ENCODE measurements at regions not wholly inside any gene's neighbourhood (a gene's known extent, or its start where the extent isn't known, plus 50 kb on each side); places are given as distances from the start of the nearest gene placed in this dataset.
"Not testable (repeated sequence)": the region's sequence is repeated elsewhere in the genome, so short reads cannot be mapped to it uniquely, and the experiment has no call there.

- not testable (repeated sequence) for DNase-seq (ENCODE audit: low read depth)
These were observed 65.9 kb upstream of the METTL9 start for GRCh38 chr16:21533474-21533873.

GRCh38 chr16:21534561-21534960 lies 64.8 kb upstream of the METTL9 start:
- not testable (repeated sequence) for DNase-seq (ENCODE audit: low read depth)

- DNase-seq (ENCODE audit: low read depth) = not testable (repeated sequence)
These were observed 64.2 kb upstream of the METTL9 start for GRCh38 chr16:21535201-21535600.

GRCh38 chr16:21536740-21537139 lies 62.6 kb upstream of the METTL9 start:
- not testable (repeated sequence) for DNase-seq (ENCODE audit: low read depth)

GRCh38 chr16:21537598-21537997 lies 61.8 kb upstream of the METTL9 start:
- not testable (repeated sequence) for DNase-seq (ENCODE audit: low read depth)

- DNase-seq (ENCODE audit: low read depth) = not testable (repeated sequence)
These were observed 60.2 kb upstream of the METTL9 start for GRCh38 chr16:21539107-21539618.

- DNase-seq (ENCODE audit: low read depth) = peak; percentile 44
These were observed 58.5 kb upstream of the METTL9 start for GRCh38 chr16:21540770-21541433.

- not testable (repeated sequence) for DNase-seq (ENCODE audit: low read depth)
These were observed 57.7 kb upstream of the METTL9 start for GRCh38 chr16:21541611-21542051.

- DNase-seq (ENCODE audit: low read depth) = not testable (repeated sequence)
These were observed 57.3 kb upstream of the METTL9 start for GRCh38 chr16:21542075-21542474.

GRCh38 chr16:21542491-21543124 lies 56.8 kb upstream of the METTL9 start:
- DNase-seq (ENCODE audit: low read depth) = not testable (repeated sequence)

- peak; percentile 38 for DNase-seq (ENCODE audit: low read depth)
These were observed 56.1 kb upstream of the METTL9 start for GRCh38 chr16:21543151-21543836.

GRCh38 chr16:21545664-21546326 lies 53.6 kb upstream of the METTL9 start:
- DNase-seq (ENCODE audit: low read depth) = not testable (repeated sequence)

GRCh38 chr16:21549396-21549795 lies 50.0 kb upstream of the METTL9 start:
- DNase-seq (ENCODE audit: low read depth) = not testable (repeated sequence)
